ENCODE measurements at regions not wholly inside any gene's neighbourhood (a gene's known extent, or its start where the extent isn't known, plus 50 kb on each side); places are given as distances from the start of the nearest gene placed in this dataset.

- TF ChIP-seq CTCF (IDR thresholded peaks at IDR 0.05) (no peak), POLR2AphosphoS5 (IDR thresholded peaks at IDR 0.05) (no peak), POLR2A (IDR thresholded peaks at IDR 0.05) (no peak), EP300 (IDR thresholded peaks at IDR 0.05) (no peak)
These were observed 524.2 kb downstream of the SPATA31D1 start for GRCh38 chr9:82512728-82513127.
